ENCODE measurements at regions not wholly inside any gene's neighbourhood (a gene's known extent, or its start where the extent isn't known, plus 50 kb on each side); places are given as distances from the start of the nearest gene placed in this dataset.
"Not testable (repeated sequence)": the region's sequence is repeated elsewhere in the genome, so short reads cannot be mapped to it uniquely, and the experiment has no call there.

GRCh38 chr3:72162649-72163184, 377.8 kb upstream of the PROK2 start:
- DNase-seq = no peak

GRCh38 chr3:72161881-72162595, 377.1 kb upstream of the PROK2 start:
- DNase-seq = peak; percentile 73

GRCh38 chr3:72161285-72161684, 376.3 kb upstream of the PROK2 start:
- not testable (repeated sequence) for DNase-seq

- DNase-seq = no peak
Measured at GRCh38 chr3:72160351-72160750, 375.4 kb upstream of the PROK2 start.

- no peak for DNase-seq
Measured at GRCh38 chr3:72159487-72159886, 374.5 kb upstream of the PROK2 start.

GRCh38 chr3:72158639-72159326, 373.8 kb upstream of the PROK2 start:
- no peak for DNase-seq

- DNase-seq = no peak
Measured at GRCh38 chr3:72157748-72158638, 373.0 kb upstream of the PROK2 start.

- DNase-seq = peak; percentile 67
Measured at GRCh38 chr3:72155391-72156064, 370.6 kb upstream of the PROK2 start.

- no peak for DNase-seq
Measured at GRCh38 chr3:72154391-72155335, 369.7 kb upstream of the PROK2 start.

- no peak for DNase-seq
Measured at GRCh38 chr3:72153477-72154314, 368.7 kb upstream of the PROK2 start.

- peak; percentile 7 for DNase-seq
Measured at GRCh38 chr3:72152551-72153476, 367.9 kb upstream of the PROK2 start.

- no peak for DNase-seq
Measured at GRCh38 chr3:72151465-72152238, 366.7 kb upstream of the PROK2 start.

GRCh38 chr3:72150634-72151412, 365.9 kb upstream of the PROK2 start:
- no peak for DNase-seq

GRCh38 chr3:72149645-72150300, 364.8 kb upstream of the PROK2 start:
- DNase-seq = no peak

- no peak for DNase-seq
Measured at GRCh38 chr3:72147600-72147999, 362.7 kb upstream of the PROK2 start.

GRCh38 chr3:72145506-72146380, 360.8 kb upstream of the PROK2 start:
- DNase-seq = no peak

All from kidney glomerular epithelial cell (primary cell).